NB4 (cell line): ENCODE measurements at regions not wholly inside any gene's neighbourhood (a gene's known extent, or its start where the extent isn't known, plus 50 kb on each side); places are given as distances from the start of the nearest gene placed in this dataset.

Experiments used
- DNase-seq: peaks from one replicate; pipeline ENCODE4 v3.0.0; 2010; ENCODE audit warnings: low read depth
- H3K4me3 ChIP-seq: one replicate; pipeline ENCODE4 v1.5.1; 2011; ENCODE audit warnings: mild to moderate bottlenecking, low read depth, low read length, moderate library complexity
- MYC ChIP-seq: IDR thresholded peaks from 2 replicates; pipeline ENCODE4 v1.6.1; 2011; ENCODE audit warnings: low read depth, low read length
- POLR2A ChIP-seq: IDR thresholded peaks from 2 replicates; pipeline ENCODE4 v1.6.1; 2011; ENCODE audit warnings: mild to moderate bottlenecking; ENCODE audit not compliant: insufficient read length; ENCODE audit errors: extremely low read depth
- TF ChIP-seq, protein P1 (sequence below): IDR thresholded peaks from 2 replicates; pipeline ENCODE4 v1.6.1; 2011; ENCODE audit warnings: low read depth, low read length
- TF ChIP-seq, protein P2 (sequence below): IDR thresholded peaks from one replicate; pipeline ENCODE4 v1.5.1; 2012; ENCODE audit warnings: low read depth, low read length

DNA sequence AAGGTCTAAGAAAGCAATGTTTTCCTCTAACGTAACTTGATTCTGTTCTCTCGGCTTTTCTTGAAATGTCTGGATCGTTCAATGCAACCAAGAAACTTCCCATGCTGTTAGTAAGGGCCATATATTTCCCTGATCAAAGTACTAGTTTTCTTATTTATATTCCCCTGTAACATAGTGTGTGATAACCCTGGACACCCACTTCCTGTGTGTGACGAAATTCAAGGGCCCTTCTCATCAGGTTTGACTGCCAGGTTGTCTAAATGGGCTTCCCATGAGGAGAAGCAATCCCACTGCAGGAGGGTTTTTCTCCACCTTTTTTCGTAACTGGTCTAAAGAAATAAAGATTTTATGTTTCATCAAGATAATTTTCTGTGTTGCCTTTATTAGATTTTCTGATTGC lies 102.6 kb upstream of the RPS6KA2 start:
- TF ChIP-seq, protein P1, sequence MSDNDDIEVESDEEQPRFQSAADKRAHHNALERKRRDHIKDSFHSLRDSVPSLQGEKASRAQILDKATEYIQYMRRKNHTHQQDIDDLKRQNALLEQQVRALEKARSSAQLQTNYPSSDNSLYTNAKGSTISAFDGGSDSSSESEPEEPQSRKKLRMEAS, result no peak
- TF ChIP-seq POLR2A (no peak), MYC (no peak)
- TF ChIP-seq, protein P2, sequence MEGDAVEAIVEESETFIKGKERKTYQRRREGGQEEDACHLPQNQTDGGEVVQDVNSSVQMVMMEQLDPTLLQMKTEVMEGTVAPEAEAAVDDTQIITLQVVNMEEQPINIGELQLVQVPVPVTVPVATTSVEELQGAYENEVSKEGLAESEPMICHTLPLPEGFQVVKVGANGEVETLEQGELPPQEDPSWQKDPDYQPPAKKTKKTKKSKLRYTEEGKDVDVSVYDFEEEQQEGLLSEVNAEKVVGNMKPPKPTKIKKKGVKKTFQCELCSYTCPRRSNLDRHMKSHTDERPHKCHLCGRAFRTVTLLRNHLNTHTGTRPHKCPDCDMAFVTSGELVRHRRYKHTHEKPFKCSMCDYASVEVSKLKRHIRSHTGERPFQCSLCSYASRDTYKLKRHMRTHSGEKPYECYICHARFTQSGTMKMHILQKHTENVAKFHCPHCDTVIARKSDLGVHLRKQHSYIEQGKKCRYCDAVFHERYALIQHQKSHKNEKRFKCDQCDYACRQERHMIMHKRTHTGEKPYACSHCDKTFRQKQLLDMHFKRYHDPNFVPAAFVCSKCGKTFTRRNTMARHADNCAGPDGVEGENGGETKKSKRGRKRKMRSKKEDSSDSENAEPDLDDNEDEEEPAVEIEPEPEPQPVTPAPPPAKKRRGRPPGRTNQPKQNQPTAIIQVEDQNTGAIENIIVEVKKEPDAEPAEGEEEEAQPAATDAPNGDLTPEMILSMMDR, result no peak
- no peak overlapping the region for H3K4me3 ChIP-seq
- peak; percentile 64 for DNase-seq

DNA sequence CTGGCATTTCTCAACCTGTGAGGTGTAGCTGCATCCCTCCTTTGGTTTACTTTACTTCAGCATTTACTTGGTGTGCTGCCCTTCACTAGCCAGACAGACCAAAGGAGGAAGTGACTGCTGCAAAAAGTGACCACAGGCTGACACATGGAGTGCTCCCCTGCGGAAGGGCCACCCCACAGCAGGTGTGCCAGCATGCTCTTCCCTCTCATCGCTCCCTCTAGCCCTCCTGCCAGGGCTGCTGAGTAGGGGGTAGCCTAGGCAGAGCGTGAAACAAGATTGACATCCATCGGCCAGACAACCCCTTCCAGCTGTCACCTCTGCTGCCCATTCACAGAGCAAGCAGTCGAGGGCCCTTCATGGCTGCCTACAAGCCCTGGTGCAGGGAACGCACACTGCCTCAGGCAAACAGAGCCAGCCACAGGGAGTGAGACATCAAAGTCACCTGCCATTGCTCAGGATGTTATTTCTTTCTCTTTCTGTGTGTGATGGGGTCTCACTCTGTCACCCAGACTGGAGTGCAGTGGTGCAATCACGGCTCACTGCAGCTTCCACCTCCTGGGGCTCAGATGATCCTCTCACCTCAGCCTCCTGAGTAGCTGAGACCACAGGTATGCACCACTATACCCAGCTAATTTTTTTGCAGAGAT lies 102.0 kb upstream of the RPS6KA2 start:
- peak; percentile 86 for DNase-seq
- H3K4me3 ChIP-seq, result no peak overlapping the region
- no peak for TF ChIP-seq POLR2A
- TF ChIP-seq, protein P1, result peak; percentile 88
- TF ChIP-seq, protein P2, result no peak
- TF ChIP-seq MYC, result peak; percentile 85

DNA sequence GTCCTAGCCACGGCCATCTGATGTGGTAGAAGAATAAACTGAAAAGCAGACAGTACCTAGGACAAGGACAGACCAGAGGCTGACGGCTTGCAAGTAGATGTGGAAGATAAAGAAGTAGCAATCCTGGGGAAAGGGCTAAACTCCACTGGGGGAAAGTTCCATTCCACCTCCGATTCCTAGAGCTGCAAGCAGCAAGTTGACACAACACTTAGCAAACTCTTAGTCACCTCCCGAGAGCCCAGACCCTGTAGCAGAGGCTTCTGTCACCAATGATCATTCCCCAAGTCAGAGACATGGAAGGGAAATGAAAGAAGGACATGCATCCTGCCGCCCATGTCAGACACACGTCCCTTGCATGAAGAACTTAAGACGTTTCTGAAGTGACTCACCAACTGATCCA lies 99.2 kb upstream of the RPS6KA2 start:
- DNase-seq, result no peak
- H3K4me3 ChIP-seq, result no peak overlapping the region
- TF ChIP-seq, protein P2, result no peak
- TF ChIP-seq POLR2A (no peak), MYC (no peak)
- TF ChIP-seq, protein P1, result no peak

DNA sequence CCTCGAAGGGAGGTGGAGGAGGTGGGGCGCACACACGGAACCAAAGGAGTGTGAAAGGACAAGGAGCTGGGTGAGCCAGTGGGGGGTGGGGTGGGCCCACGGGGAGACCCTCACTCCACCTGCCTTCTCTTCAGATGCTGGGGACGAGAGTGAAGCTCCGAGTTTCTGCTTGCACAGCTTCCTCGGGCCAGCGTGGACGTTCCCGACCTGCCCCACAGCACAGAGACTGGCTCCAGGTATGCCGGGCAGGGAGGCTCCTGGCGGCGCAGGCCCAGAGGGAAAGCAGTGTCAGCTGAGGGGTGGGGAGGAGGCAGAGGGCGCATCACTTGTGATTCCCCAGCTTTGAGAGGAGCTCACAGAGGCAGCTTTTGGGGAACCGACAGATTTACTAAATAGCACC lies 98.5 kb upstream of the RPS6KA2 start:
- no peak for DNase-seq
- no peak for TF ChIP-seq MYC
- TF ChIP-seq POLR2A, result no peak
- TF ChIP-seq, protein P1, result no peak
- TF ChIP-seq, protein P2, result no peak
- no peak overlapping the region for H3K4me3 ChIP-seq

DNA sequence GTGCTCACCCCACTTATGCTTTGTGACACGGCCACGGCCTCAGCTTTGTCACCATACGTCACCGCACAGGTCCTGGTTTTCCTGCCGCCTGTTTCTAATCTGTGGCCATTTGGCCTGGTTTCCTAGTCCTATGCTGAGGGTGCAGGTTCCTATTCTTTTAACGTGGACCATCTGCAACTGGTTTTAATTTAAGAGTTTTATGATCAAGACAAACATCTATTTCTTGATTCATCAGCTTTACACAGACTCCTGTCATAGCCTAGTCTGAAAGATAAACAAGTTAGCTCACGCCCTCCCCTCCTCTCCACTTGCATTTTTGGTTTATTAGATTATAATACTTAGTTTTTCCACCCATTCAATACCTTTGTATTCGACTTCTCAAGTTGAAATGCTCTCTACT lies 97.5 kb upstream of the RPS6KA2 start:
- TF ChIP-seq MYC (no peak), POLR2A (no peak)
- TF ChIP-seq, protein P2, result no peak
- TF ChIP-seq, protein P1, result no peak
- DNase-seq, result no peak
- H3K4me3 ChIP-seq, result no peak overlapping the region
